ENCODE measurements at regions not wholly inside any gene's neighbourhood (a gene's known extent, or its start where the extent isn't known, plus 50 kb on each side); places are given as distances from the start of the nearest gene placed in this dataset.
A peak's percentile ranks its signal among the peaks of the same experiment; 100 is the strongest.

DNA sequence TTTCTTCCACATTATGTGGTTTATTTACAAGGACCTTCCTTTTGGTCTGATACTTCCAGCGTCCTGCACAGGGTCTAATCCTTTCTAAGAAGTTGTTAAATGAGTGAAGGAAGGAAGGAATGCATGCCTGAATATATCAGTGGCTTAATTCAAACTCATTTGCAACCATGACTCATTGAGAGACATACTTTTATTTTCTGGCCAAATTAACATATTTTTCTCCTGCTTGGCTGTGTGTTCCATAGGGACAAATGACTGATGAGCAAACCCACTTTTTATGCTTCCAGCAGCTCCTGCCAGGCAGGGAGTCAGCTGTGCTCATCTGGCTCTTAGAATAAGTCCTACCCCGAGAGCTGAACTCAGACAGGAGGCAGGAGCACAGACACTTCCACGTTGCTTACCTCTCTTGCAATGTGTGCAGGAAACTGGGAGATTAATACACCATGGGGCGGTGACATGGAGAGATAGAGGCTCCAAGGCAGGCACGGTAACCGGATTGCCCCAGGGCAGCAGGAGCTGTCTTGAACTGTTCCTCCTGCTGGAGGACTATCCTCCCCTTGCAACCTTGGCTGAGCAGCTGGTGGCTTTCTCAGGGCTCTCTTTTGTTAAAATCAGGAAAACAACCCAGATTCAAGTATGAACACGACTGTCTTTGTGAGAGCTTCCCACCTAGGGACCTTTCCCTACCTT, 667.5 kb upstream of the HS6ST1 start:
- Mint-ChIP-seq H3K4me1 (no peaks in the 10 kb centered on the region), H3K36me3 (no peaks in the 10 kb centered on the region), H3K4me3 (no peak overlapping the region), H3K9me3 (no peaks in the 10 kb centered on the region), H3K27ac (no peak overlapping the region)
- DNase-seq (ENCODE audit: low spot score in 2 of 2), result no peak
- no peak for ATAC-seq

- H3K4me3 Mint-ChIP-seq, result no peak overlapping the region
- H3K4me1 Mint-ChIP-seq, result no peaks in the 10 kb centered on the region
- no peaks in the 10 kb centered on the region for H3K36me3 Mint-ChIP-seq
- H3K27ac Mint-ChIP-seq, result no peak overlapping the region
- ATAC-seq (no peak), DNase-seq (ENCODE audit: low spot score in 2 of 2) (no peak)
- no peaks in the 10 kb centered on the region for H3K9me3 Mint-ChIP-seq
These were observed 668.2 kb upstream of the HS6ST1 start for GRCh38 chr2:128986867-128987268.

DNA sequence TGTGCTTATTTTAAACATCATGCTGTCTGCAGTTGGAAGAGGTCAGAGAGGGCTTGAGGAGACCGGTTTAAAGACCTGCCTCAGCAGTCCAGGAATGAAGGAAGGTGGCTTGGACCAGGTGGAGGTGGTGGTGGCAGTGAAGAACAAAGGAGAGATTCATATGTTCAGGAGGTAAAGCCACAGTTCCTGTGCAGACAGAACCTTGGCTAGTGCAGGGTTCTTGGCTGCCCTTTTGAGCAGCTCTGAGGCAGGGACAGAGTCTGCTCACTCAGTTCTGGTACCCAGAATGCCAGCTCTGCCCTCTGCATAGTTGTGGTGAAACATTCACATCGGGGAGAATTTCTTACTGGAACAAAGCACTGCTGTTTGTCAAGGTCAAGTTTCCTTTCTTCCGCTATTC, 669.7 kb upstream of the HS6ST1 start:
- no peak overlapping the region for H3K27ac Mint-ChIP-seq
- no peaks in the 10 kb centered on the region for H3K36me3 Mint-ChIP-seq
- no peaks in the 10 kb centered on the region for H3K4me1 Mint-ChIP-seq
- H3K9me3 Mint-ChIP-seq, result no peaks in the 10 kb centered on the region
- DNase-seq (ENCODE audit: low spot score in 2 of 2), result no peak
- H3K4me3 Mint-ChIP-seq, result no peak overlapping the region
- no peak for ATAC-seq

GRCh38 chr2:128988967-128989366, 670.3 kb upstream of the HS6ST1 start:
- no peak for ATAC-seq
- Mint-ChIP-seq H3K9me3 (no peaks in the 10 kb centered on the region), H3K4me3 (no peak overlapping the region), H3K27ac (no peak overlapping the region), H3K36me3 (no peaks in the 10 kb centered on the region), H3K4me1 (no peaks in the 10 kb centered on the region)
- no peak for DNase-seq (ENCODE audit: low spot score in 2 of 2)

GRCh38 chr2:128995086-128995485, 676.4 kb upstream of the HS6ST1 start:
- Mint-ChIP-seq H3K36me3 (no peaks in the 10 kb centered on the region), H3K4me3 (no peak overlapping the region), H3K4me1 (no peaks in the 10 kb centered on the region), H3K27ac (no peak overlapping the region), H3K9me3 (peaks cover 3% of the 10 kb centered on the region)
- DNase-seq (ENCODE audit: low spot score in 2 of 2), result no peak
- no peak for ATAC-seq

- H3K27ac Mint-ChIP-seq, result no peak overlapping the region
- DNase-seq (ENCODE audit: low spot score in 2 of 2), result no peak
- H3K36me3 Mint-ChIP-seq, result no peaks in the 10 kb centered on the region
- H3K9me3 Mint-ChIP-seq, result peaks cover 3% of the 10 kb centered on the region
- no peak overlapping the region for H3K4me3 Mint-ChIP-seq
- no peaks in the 10 kb centered on the region for H3K4me1 Mint-ChIP-seq
- no peak for ATAC-seq
These were observed 677.4 kb upstream of the HS6ST1 start for GRCh38 chr2:128996078-128996477.

DNA sequence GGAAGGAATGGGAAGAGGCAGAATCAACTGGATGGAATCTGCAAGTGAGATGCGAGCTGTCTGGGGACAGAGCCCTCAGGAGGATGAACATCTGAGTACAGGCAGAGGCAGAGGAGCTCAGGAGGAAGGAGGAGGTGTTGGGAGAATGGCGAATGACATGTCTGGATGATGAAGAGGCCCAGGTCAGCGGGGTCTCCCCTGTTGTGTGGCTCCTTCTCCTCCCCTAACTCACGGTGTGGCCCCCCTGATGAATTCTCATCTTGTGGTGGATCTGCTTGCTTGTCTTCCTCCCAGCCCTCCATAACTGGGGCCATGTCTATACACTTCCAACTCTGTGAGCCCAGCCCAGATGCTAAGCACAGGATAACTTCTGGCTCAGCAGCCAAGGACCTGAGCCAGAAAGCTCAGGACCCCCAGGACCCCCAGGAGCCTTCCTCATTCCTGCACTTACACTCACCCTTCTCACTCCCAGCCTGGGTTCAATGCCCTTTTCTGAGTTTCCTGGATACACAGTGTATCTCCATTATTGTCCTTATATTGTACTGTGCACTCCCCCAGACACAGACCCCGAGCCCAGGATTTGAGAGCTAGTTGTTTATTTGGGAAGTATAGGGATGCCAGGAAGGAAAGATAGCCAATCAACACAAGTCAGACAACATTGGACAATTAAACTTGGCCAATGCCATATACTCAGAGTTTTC, 678.6 kb upstream of the HS6ST1 start:
- Mint-ChIP-seq H3K36me3 (no peaks in the 10 kb centered on the region), H3K4me1 (no peaks in the 10 kb centered on the region), H3K9me3 (peaks cover 3% of the 10 kb centered on the region), H3K4me3 (no peak overlapping the region), H3K27ac (no peak overlapping the region)
- ATAC-seq (no peak), DNase-seq (ENCODE audit: low spot score in 2 of 2) (no peak)

- DNase-seq (ENCODE audit: low spot score in 2 of 2), result no peak
- Mint-ChIP-seq H3K4me3 (no peak overlapping the region), H3K27ac (no peak overlapping the region), H3K9me3 (peaks cover 2% of the 10 kb centered on the region), H3K4me1 (no peaks in the 10 kb centered on the region), H3K36me3 (no peaks in the 10 kb centered on the region)
- peak; percentile 31 for ATAC-seq
These were observed 683.3 kb upstream of the HS6ST1 start for GRCh38 chr2:129001926-129002325.

GRCh38 chr2:129002751-129003150, 684.1 kb upstream of the HS6ST1 start:
- H3K4me1 Mint-ChIP-seq, result no peaks in the 10 kb centered on the region
- no peaks in the 10 kb centered on the region for H3K36me3 Mint-ChIP-seq
- no peaks in the 10 kb centered on the region for H3K9me3 Mint-ChIP-seq
- no peak overlapping the region for H3K27ac Mint-ChIP-seq
- H3K4me3 Mint-ChIP-seq, result no peak overlapping the region
- DNase-seq (ENCODE audit: low spot score in 2 of 2) (no peak), ATAC-seq (no peak)

- Mint-ChIP-seq H3K4me1 (no peaks in the 10 kb centered on the region), H3K27ac (no peak overlapping the region), H3K4me3 (no peak overlapping the region), H3K9me3 (no peaks in the 10 kb centered on the region), H3K36me3 (no peaks in the 10 kb centered on the region)
- DNase-seq (ENCODE audit: low spot score in 2 of 2) (no peak), ATAC-seq (no peak)
These were observed 685.8 kb upstream of the HS6ST1 start for GRCh38 chr2:129004485-129004884.

GRCh38 chr2:129004940-129005490, 686.3 kb upstream of the HS6ST1 start:
- no peaks in the 10 kb centered on the region for H3K4me1 Mint-ChIP-seq
- no peak for ATAC-seq
- no peak overlapping the region for H3K4me3 Mint-ChIP-seq

GRCh38 chr2:129006135-129006886, 687.6 kb upstream of the HS6ST1 start:
- no peak overlapping the region for H3K27ac Mint-ChIP-seq
- no peak overlapping the region for H3K4me3 Mint-ChIP-seq
- no peak for DNase-seq (ENCODE audit: low spot score in 2 of 2)
- H3K9me3 Mint-ChIP-seq, result peaks cover 3% of the 10 kb centered on the region
- no peaks in the 10 kb centered on the region for H3K4me1 Mint-ChIP-seq
- no peak for ATAC-seq
- H3K36me3 Mint-ChIP-seq, result no peaks in the 10 kb centered on the region

More at GRCh38 chr2:129004940-129005490, 686.3 kb upstream of the HS6ST1 start:
- Mint-ChIP-seq H3K9me3 (no peaks in the 10 kb centered on the region), H3K27ac (no peak overlapping the region), H3K36me3 (no peaks in the 10 kb centered on the region)
- DNase-seq (ENCODE audit: low spot score in 2 of 2), result no peak

GRCh38 chr2:129006901-129007300, 688.2 kb upstream of the HS6ST1 start:
- ATAC-seq (no peak), DNase-seq (ENCODE audit: low spot score in 2 of 2) (no peak)
- no peaks in the 10 kb centered on the region for H3K36me3 Mint-ChIP-seq
- no peaks in the 10 kb centered on the region for H3K4me1 Mint-ChIP-seq
- H3K27ac Mint-ChIP-seq, result no peak overlapping the region
- H3K9me3 Mint-ChIP-seq, result peaks cover 3% of the 10 kb centered on the region
- no peak overlapping the region for H3K4me3 Mint-ChIP-seq

DNA sequence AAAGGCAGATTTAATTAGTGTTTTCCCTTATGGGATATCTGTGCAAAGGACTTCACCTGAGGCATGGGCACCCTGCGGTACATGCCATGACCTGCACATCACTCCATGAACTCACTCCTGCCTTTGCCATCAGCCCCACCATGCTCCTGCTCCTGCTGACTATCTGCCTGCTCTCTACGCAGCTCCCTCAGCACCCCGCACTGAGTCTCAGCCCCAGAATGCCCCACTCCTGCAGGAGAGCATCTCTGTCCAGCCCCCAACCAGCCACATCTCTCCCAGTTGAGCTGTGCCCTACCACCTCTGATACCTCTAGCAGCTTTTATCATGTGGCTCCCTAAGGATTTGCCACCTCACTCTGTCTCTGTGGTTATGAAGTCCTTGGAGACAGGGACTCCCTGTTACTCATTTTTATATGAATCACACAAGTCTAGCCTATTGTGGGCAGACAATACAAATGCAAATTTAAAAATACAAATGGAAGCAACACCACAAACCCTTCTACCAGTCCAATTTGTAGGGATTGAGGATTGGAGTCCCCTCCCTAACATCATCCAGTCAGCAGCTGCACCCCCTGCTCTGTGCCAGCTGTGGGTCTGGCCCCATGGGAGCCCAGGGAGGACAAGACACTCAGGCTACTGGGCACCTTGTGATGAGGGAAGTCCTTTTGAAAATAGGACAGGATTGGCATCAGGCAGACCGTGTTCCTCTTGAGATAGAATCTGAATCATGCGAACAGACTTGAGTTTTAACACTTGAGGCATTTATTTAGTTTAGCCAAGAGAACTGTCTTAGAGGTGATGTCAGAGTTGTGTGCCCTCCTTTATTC, 689.6 kb upstream of the HS6ST1 start:
- H3K27ac Mint-ChIP-seq, result no peak overlapping the region
- no peaks in the 10 kb centered on the region for H3K36me3 Mint-ChIP-seq
- no peaks in the 10 kb centered on the region for H3K4me1 Mint-ChIP-seq
- no peak overlapping the region for H3K4me3 Mint-ChIP-seq
- DNase-seq (ENCODE audit: low spot score in 2 of 2) (no peak), ATAC-seq (no peak)
- H3K9me3 Mint-ChIP-seq, result peaks cover 3% of the 10 kb centered on the region

All from stimulated activated effector memory CD8-positive, alpha-beta T cell treated with anti-CD3 and anti-CD28 coated beads, Interleukin-12 subunit alpha, Interleukin-12 subunit beta, amount 100 ng/mL, for 72 hours (primary cell).